CD4-positive, CD25-positive, alpha-beta regulatory T cell (primary cell): ENCODE measurements at regions not wholly inside any gene's neighbourhood (a gene's known extent, or its start where the extent isn't known, plus 50 kb on each side); places are given as distances from the start of the nearest gene placed in this dataset.
A peak's percentile ranks its signal among the peaks of the same experiment; 100 is the strongest.

ENCODE experiments used
- ATAC-seq, 2 donors: fragments of 150-1000 bp; cut with Tn5 transposase; one replicate each; pipeline ENCODE4 v1.10.0; 2021; ENCODE audit warnings: low read depth in 2 of 2, moderate number of reproducible peaks in 2 of 2, moderate library complexity in 1 of 2
- DNase-seq, 3 donors: peaks; one replicate each; pipeline versions ENCODE4 v3.0.0 to v3.0.0-alpha.2; 2012 to 2022; ENCODE audit warnings: mixed read lengths in 1 of 3
- H3K27ac ChIP-seq: one replicate; pipeline ENCODE4 v1.7.0; 2013; ENCODE audit warnings: mild to moderate bottlenecking, low read length; ENCODE audit not compliant: insufficient read depth, poor library complexity, severe bottlenecking
- H3K27me3 ChIP-seq: one replicate; pipeline ENCODE4 v1.7.0; 2013; ENCODE audit warnings: low read length; ENCODE audit not compliant: control insufficient read depth, insufficient read depth
- H3K36me3 ChIP-seq: one replicate; pipeline ENCODE4 v1.7.0; 2013; ENCODE audit warnings: mild to moderate bottlenecking, low read length, moderate library complexity; ENCODE audit not compliant: control insufficient read depth, insufficient read depth
- H3K4me1 ChIP-seq: 2 replicates; pipeline ENCODE4 v1.7.0; 2013; ENCODE audit warnings: mild to moderate bottlenecking, low read length; ENCODE audit not compliant: insufficient read depth, control insufficient read depth, poor library complexity, severe bottlenecking
- H3K4me3 ChIP-seq: one replicate; pipeline ENCODE4 v1.7.0; 2013; ENCODE audit warnings: low read depth, mild to moderate bottlenecking, low read length, moderate library complexity
- H3K9me3 ChIP-seq, 2 experiments: 1 replicate in 1 of 2; 2 replicates in 1 of 2; pipeline ENCODE4 v1.7.0; 2013; ENCODE audit warnings: low read length in 2 of 2, mild to moderate bottlenecking in 1 of 2, moderate library complexity in 1 of 2; ENCODE audit not compliant: control insufficient read depth in 2 of 2
- H3K27ac Mint-ChIP-seq, 3 donors: one replicate each; pipeline ENCODE4 v1.8.0; 2020 to 2022; ENCODE audit warnings: mild to moderate bottlenecking in 3 of 3, mixed read lengths in 3 of 3, moderate library complexity in 2 of 3
- H3K27me3 Mint-ChIP-seq: one replicate; pipeline ENCODE4 v1.8.0; 2022; ENCODE audit warnings: mild to moderate bottlenecking, mixed read lengths
- H3K36me3 Mint-ChIP-seq: one replicate; pipeline ENCODE4 v1.8.0; 2020; ENCODE audit warnings: mixed read lengths
- H3K4me1 Mint-ChIP-seq, 4 donors: one replicate each; pipeline ENCODE4 v1.8.0; 2020 to 2022; ENCODE audit warnings: mixed read lengths in 4 of 4, mild to moderate bottlenecking in 1 of 4
- H3K4me3 Mint-ChIP-seq, 4 donors: one replicate each; pipeline ENCODE4 v1.8.0; 2020 to 2022; ENCODE audit warnings: mild to moderate bottlenecking in 4 of 4, mixed read lengths in 4 of 4, moderate library complexity in 3 of 4
- H3K9me3 Mint-ChIP-seq, 7 donors: one replicate each; pipeline ENCODE4 v1.8.0; 2020 to 2022; ENCODE audit warnings: mixed read lengths in 7 of 7, mild to moderate bottlenecking in 3 of 7, moderate library complexity in 2 of 7

- Mint-ChIP-seq H3K27me3 (peaks cover 15% of the 10 kb centered on the region), H3K9me3 (peaks cover 0 to 1% (median 0%) of the 10 kb centered on the region in 7 donors), H3K4me3 (no peak overlapping the region), H3K27ac (no peak overlapping the region), H3K4me1 (no peaks in the 10 kb centered on the region), H3K36me3 (no peaks in the 10 kb centered on the region)
- Histone ChIP-seq H3K4me1 (no peaks in the 10 kb centered on the region), H3K36me3 (no peaks in the 10 kb centered on the region), H3K9me3 (no peaks in the 10 kb centered on the region), H3K27me3 (peaks cover 4% of the 10 kb centered on the region), H3K4me3 (no peak overlapping the region), H3K27ac (no peak overlapping the region)
- ATAC-seq = no peak
- DNase-seq = no peak
Measured at GRCh38 chr3:159800434-159801155, 188.0 kb upstream of the IL12A start.

GRCh38 chr3:159802864-159803263 is 185.8 kb upstream of the IL12A start:
- Mint-ChIP-seq H3K9me3 (peaks cover 0 to 1% (median 0%) of the 10 kb centered on the region in 7 donors), H3K27ac (no peak overlapping the region), H3K4me1 (no peaks in the 10 kb centered on the region), H3K27me3 (peaks cover 12% of the 10 kb centered on the region), H3K4me3 (no peak overlapping the region), H3K36me3 (no peaks in the 10 kb centered on the region)
- DNase-seq = no peak
- no peaks in the 10 kb centered on the region for H3K4me1 ChIP-seq
- no peak overlapping the region for H3K27ac ChIP-seq
- peaks cover 4% of the 10 kb centered on the region for H3K27me3 ChIP-seq
- ATAC-seq = no peak
- no peaks in the 10 kb centered on the region for H3K36me3 ChIP-seq
- no peaks in the 10 kb centered on the region for H3K9me3 ChIP-seq
- H3K4me3 ChIP-seq = no peak overlapping the region

DNA sequence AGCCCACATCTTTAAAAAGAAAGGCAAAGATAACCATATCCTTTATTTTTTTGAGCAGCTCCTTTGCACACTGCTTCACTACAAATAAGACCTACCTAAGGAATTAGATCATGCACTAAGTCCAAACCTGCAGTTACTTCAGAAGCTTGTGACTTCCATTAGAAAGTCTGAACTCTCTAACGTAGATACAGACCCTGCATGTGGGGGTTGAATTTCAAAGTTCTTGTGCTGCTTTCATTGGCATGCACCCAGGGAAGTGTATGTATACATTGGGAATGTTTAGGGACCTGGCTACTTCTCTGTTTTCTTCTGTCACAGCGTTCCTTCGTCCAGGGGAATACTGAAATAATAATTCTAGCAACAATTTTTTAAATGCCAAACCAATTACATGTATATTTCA is 185.2 kb upstream of the IL12A start:
- H3K4me3 Mint-ChIP-seq = no peak overlapping the region
- H3K27ac Mint-ChIP-seq = no peak overlapping the region
- H3K36me3 Mint-ChIP-seq = no peaks in the 10 kb centered on the region
- Histone ChIP-seq H3K4me1 (no peaks in the 10 kb centered on the region), H3K9me3 (no peaks in the 10 kb centered on the region), H3K27me3 (peaks cover 4% of the 10 kb centered on the region), H3K36me3 (no peaks in the 10 kb centered on the region), H3K27ac (no peak overlapping the region), H3K4me3 (no peak overlapping the region)
- no peaks in the 10 kb centered on the region for H3K4me1 Mint-ChIP-seq
- peaks cover 0 to 1% (median 0%) of the 10 kb centered on the region in 7 donors for H3K9me3 Mint-ChIP-seq
- ATAC-seq (no peak), DNase-seq (no peak)
- H3K27me3 Mint-ChIP-seq = peaks cover 12% of the 10 kb centered on the region

GRCh38 chr3:159804726-159805410 is 183.8 kb upstream of the IL12A start:
- no peak overlapping the region for H3K4me3 ChIP-seq
- Mint-ChIP-seq H3K9me3 (peaks cover 0 to 1% (median 0%) of the 10 kb centered on the region in 7 donors), H3K4me3 (no peak overlapping the region)

DNA sequence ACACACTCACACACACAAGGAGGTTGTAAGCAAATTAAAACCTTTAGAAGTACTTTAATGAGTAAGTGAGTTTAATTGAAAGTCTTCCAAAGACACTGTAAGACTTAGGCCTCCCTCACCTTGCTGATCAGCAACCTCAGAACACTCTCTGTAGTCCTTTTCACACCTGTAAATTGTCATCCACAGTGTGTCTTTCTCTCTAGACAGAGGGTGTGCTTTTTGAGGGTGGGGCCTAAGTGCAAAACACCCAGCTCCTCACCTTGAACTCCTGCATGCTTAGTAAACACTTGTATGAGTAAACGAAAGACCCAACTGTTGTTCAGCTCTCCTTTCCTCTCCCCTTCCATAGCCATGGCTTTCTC is 183.2 kb upstream of the IL12A start:
- peaks cover 4% of the 10 kb centered on the region for H3K27me3 ChIP-seq
- H3K27ac ChIP-seq = no peak overlapping the region
- H3K36me3 ChIP-seq = no peaks in the 10 kb centered on the region
- H3K4me3 Mint-ChIP-seq = no peak overlapping the region
- H3K36me3 Mint-ChIP-seq = no peaks in the 10 kb centered on the region
- ATAC-seq (no peak), DNase-seq (no peak)
- peaks cover 0 to 1% (median 0%) of the 10 kb centered on the region in 7 donors for H3K9me3 Mint-ChIP-seq
- no peaks in the 10 kb centered on the region for H3K9me3 ChIP-seq
- H3K4me1 ChIP-seq = no peaks in the 10 kb centered on the region
- H3K27ac Mint-ChIP-seq = no peak overlapping the region
- H3K4me3 ChIP-seq = no peak overlapping the region
- H3K27me3 Mint-ChIP-seq = peaks cover 2% of the 10 kb centered on the region
- H3K4me1 Mint-ChIP-seq = no peaks in the 10 kb centered on the region

More at GRCh38 chr3:159804726-159805410, 183.8 kb upstream of the IL12A start:
- ATAC-seq (peak in 1 of 2 donors; percentile 39), DNase-seq (peak in 1 of 3 donors; percentile 33)
- no peaks in the 10 kb centered on the region for H3K4me1 ChIP-seq
- Mint-ChIP-seq H3K27ac (no peak overlapping the region), H3K36me3 (no peaks in the 10 kb centered on the region), H3K4me1 (no peaks in the 10 kb centered on the region), H3K27me3 (peaks cover 4% of the 10 kb centered on the region)
- no peaks in the 10 kb centered on the region for H3K36me3 ChIP-seq
- peaks cover 4% of the 10 kb centered on the region for H3K27me3 ChIP-seq
- H3K27ac ChIP-seq = no peak overlapping the region
- H3K9me3 ChIP-seq = no peaks in the 10 kb centered on the region

DNA sequence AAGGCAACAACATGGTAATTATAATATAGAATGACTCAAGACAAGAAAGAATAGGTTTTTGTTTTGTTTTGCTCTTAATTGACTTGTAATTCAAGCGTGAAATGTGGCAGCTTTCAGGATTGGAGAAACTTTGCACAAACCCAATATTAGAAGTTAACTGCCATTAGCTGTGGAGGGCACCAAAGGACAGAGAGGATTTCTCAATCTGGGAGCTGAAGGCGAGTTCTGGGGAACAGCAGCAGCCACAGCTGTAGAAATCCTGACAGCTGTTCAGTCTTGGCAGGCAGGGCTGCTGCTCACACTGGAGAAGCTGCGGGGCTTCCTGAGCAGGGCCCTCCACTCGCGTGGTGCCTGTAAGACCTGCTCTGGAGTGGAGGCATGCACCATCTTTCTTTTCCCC is 182.2 kb upstream of the IL12A start:
- Mint-ChIP-seq H3K4me3 (no peak overlapping the region), H3K9me3 (peaks cover 0 to 2% (median 0%) of the 10 kb centered on the region in 7 donors), H3K27me3 (no peaks in the 10 kb centered on the region), H3K36me3 (no peaks in the 10 kb centered on the region), H3K4me1 (no peaks in the 10 kb centered on the region), H3K27ac (no peak overlapping the region)
- Histone ChIP-seq H3K4me3 (no peak overlapping the region), H3K4me1 (no peaks in the 10 kb centered on the region), H3K9me3 (no peaks in the 10 kb centered on the region), H3K27me3 (peaks cover 4% of the 10 kb centered on the region), H3K27ac (no peak overlapping the region), H3K36me3 (no peaks in the 10 kb centered on the region)
- no peak for ATAC-seq
- DNase-seq = no peak

- Histone ChIP-seq H3K36me3 (no peaks in the 10 kb centered on the region), H3K27ac (no peak overlapping the region), H3K27me3 (peaks cover 4% of the 10 kb centered on the region), H3K4me3 (no peak overlapping the region), H3K4me1 (no peaks in the 10 kb centered on the region), H3K9me3 (no peaks in the 10 kb centered on the region)
- no peak overlapping the region for H3K27ac Mint-ChIP-seq
- no peaks in the 10 kb centered on the region for H3K27me3 Mint-ChIP-seq
- ATAC-seq (no peak), DNase-seq (no peak)
- no peak overlapping the region for H3K4me3 Mint-ChIP-seq
- no peaks in the 10 kb centered on the region for H3K36me3 Mint-ChIP-seq
- peaks cover 0 to 2% (median 0%) of the 10 kb centered on the region in 7 donors for H3K9me3 Mint-ChIP-seq
- H3K4me1 Mint-ChIP-seq = no peaks in the 10 kb centered on the region
Measured at GRCh38 chr3:159807137-159808040, 181.2 kb upstream of the IL12A start.
